Neural cell (in vitro differentiated cells): ENCODE measurements at regions not wholly inside any gene's neighbourhood (a gene's known extent, or its start where the extent isn't known, plus 50 kb on each side); places are given as distances from the start of the nearest gene placed in this dataset.

ENCODE experiments used
- H2AFZ ChIP-seq: fragments of 200-600, 300-800 bp; sonication (generic), shearing (Covaris generic); 2 replicates; pipeline ENCODE4 v1.6.0; 2014; ENCODE audit warnings: low read depth, mild to moderate bottlenecking, antibody characterized with exemption, low read length, moderate library complexity
- H3F3A ChIP-seq: fragments of 200-600 bp; shearing (Covaris generic); 2 replicates; pipeline ENCODE4 v1.6.1; 2016; ENCODE audit warnings: mild to moderate bottlenecking, moderate library complexity, mixed read lengths, antibody characterized with exemption, low read length; ENCODE audit not compliant: insufficient read depth, poor library complexity, severe bottlenecking
- H3K27ac ChIP-seq: fragments of 200-600, 300-800 bp; sonication (generic), shearing (Covaris generic); 2 replicates; pipeline ENCODE4 v1.5.1; 2014; ENCODE audit warnings: mild to moderate bottlenecking, low read length, moderate library complexity
- H3K27me3 ChIP-seq: fragments of 300-800, 200-600 bp; sonication (generic), shearing (Covaris generic); 2 replicates; pipeline ENCODE4 v1.6.0; 2014; ENCODE audit warnings: mild to moderate bottlenecking, low read depth, low read length, moderate library complexity; ENCODE audit not compliant: insufficient read depth
- H3K36me3 ChIP-seq: fragments of 300-800, 200-600 bp; sonication (generic), shearing (Covaris generic); 2 replicates; pipeline ENCODE4 v1.5.1; 2014; ENCODE audit warnings: mild to moderate bottlenecking, antibody characterized with exemption, low read length, moderate library complexity; ENCODE audit not compliant: insufficient read depth
- H3K4me2 ChIP-seq: fragments of 300-800, 200-600 bp; sonication (generic), shearing (Covaris generic); 2 replicates; pipeline ENCODE4 v1.6.0; 2014; ENCODE audit warnings: mild to moderate bottlenecking, low read length
- H3K4me3 ChIP-seq: fragments of 300-800, 200-600 bp; sonication (generic), shearing (Covaris generic); 2 replicates; pipeline ENCODE4 v1.5.1; 2014; ENCODE audit warnings: mild to moderate bottlenecking, low read length, moderate library complexity
- H3K79me2 ChIP-seq: fragments of 200-600 bp; shearing (Covaris generic); replicated peaks from 2 replicates; pipeline ENCODE4 v1.6.0; 2014; ENCODE audit warnings: mild to moderate bottlenecking, low read length, moderate library complexity; ENCODE audit not compliant: insufficient read depth
- H3K9ac ChIP-seq: fragments of 300-800, 200-600 bp; sonication (generic), shearing (Covaris generic); 2 replicates; pipeline ENCODE4 v1.6.1; 2016; ENCODE audit warnings: mild to moderate bottlenecking, low read length, mixed read lengths
- H3K9me2 ChIP-seq: fragments of 200-600 bp; shearing (Covaris generic); 2 replicates; pipeline ENCODE4 v1.6.1; 2016; ENCODE audit warnings: mild to moderate bottlenecking, low read length, mixed read lengths; ENCODE audit not compliant: insufficient read depth
- H3K9me3 ChIP-seq: fragments of 200-600, 300-800 bp; sonication (generic), shearing (Covaris generic); 2 replicates; pipeline ENCODE4 v1.6.1; 2016; ENCODE audit warnings: mild to moderate bottlenecking, mixed run types, low read length, moderate library complexity, mixed read lengths
- H4K20me1 ChIP-seq: fragments of 200-600 bp; shearing (Covaris generic); 2 replicates; pipeline ENCODE4 v1.6.1; 2016; ENCODE audit warnings: mild to moderate bottlenecking, mixed run types; ENCODE audit not compliant: insufficient read depth
- CTCF ChIP-seq: fragments of 450-650 bp; IDR thresholded peaks from 2 replicates; pipeline ENCODE4 v1.5.1; 2014; ENCODE audit warnings: antibody characterized with exemption, mild to moderate bottlenecking, moderate library complexity; ENCODE audit not compliant: poor library complexity, severe bottlenecking
- EP300 ChIP-seq: fragments of 450-650 bp; conservative IDR thresholded peaks from 2 replicates; pipeline ENCODE4 v1.6.1; 2014; ENCODE audit warnings: antibody characterized with exemption, mild to moderate bottlenecking, moderate library complexity; ENCODE audit not compliant: poor library complexity, severe bottlenecking
- EZH2 ChIP-seq: fragments of 200-600, 300-800 bp; shearing (Covaris generic), sonication (generic); IDR thresholded peaks from 2 replicates; pipeline ENCODE4 v1.6.1; 2014; ENCODE audit warnings: antibody characterized with exemption, low read length, borderline replicate concordance, mild to moderate bottlenecking; ENCODE audit not compliant: insufficient read depth, poor library complexity, severe bottlenecking
- MXI1 ChIP-seq: fragments of 450-650 bp; conservative IDR thresholded peaks from 2 replicates; pipeline ENCODE4 v1.6.1; 2014; ENCODE audit warnings: antibody characterized with exemption, mild to moderate bottlenecking; ENCODE audit not compliant: poor library complexity, severe bottlenecking
- POLR2AphosphoS5 ChIP-seq: IDR thresholded peaks from 2 replicates; pipeline ENCODE4 v1.6.1; 2012
- RAD21 ChIP-seq: fragments of 450-650 bp; conservative IDR thresholded peaks from 2 replicates; pipeline ENCODE4 v1.6.1; 2014; ENCODE audit warnings: antibody characterized with exemption, mild to moderate bottlenecking, moderate library complexity
- REST ChIP-seq: IDR thresholded peaks from 2 replicates; pipeline ENCODE4 v1.6.1; 2012; ENCODE audit warnings: borderline replicate concordance
- SMC3 ChIP-seq: fragments of 450-650 bp; conservative IDR thresholded peaks from 2 replicates; pipeline ENCODE4 v1.6.1; 2014; ENCODE audit warnings: antibody characterized with exemption, mild to moderate bottlenecking, moderate library complexity; ENCODE audit not compliant: poor library complexity
- TAF1 ChIP-seq: IDR thresholded peaks from 2 replicates; pipeline ENCODE4 v1.6.1; 2012; ENCODE audit warnings: low read depth

GRCh38 chr16:22627043-22627442 is 116.4 kb downstream of the NPIPB5 start:
- Histone ChIP-seq H3K4me3 (no peak overlapping the region), H2AFZ (no peak overlapping the region)

GRCh38 chr16:22628994-22629393 is 118.3 kb downstream of the NPIPB5 start:
- no peaks in the 10 kb centered on the region for H3K9me2 ChIP-seq
- H3K27ac ChIP-seq, result no peak overlapping the region
- no peaks in the 10 kb centered on the region for H3K79me2 ChIP-seq
- no peak overlapping the region for H2AFZ ChIP-seq
- H3K9me3 ChIP-seq, result no peaks in the 10 kb centered on the region
- no peaks in the 10 kb centered on the region for H3F3A ChIP-seq
- H3K36me3 ChIP-seq, result no peaks in the 10 kb centered on the region
- H3K4me2 ChIP-seq, result no peak overlapping the region
- H3K27me3 ChIP-seq, result no peaks in the 10 kb centered on the region
- TF ChIP-seq MXI1, result no peak
- no peak for TF ChIP-seq SMC3
- no peak for TF ChIP-seq REST
- no peak for TF ChIP-seq POLR2AphosphoS5
- TF ChIP-seq EZH2, result no peak
- no peak for TF ChIP-seq EP300
- no peak for TF ChIP-seq CTCF
- TF ChIP-seq TAF1, result no peak
- no peak for TF ChIP-seq RAD21
- H4K20me1 ChIP-seq, result no peaks in the 10 kb centered on the region
- H3K4me3 ChIP-seq, result no peak overlapping the region
- H3K9ac ChIP-seq, result no peak overlapping the region

More at GRCh38 chr16:22627043-22627442, 116.4 kb downstream of the NPIPB5 start:
- H3K79me2 ChIP-seq, result no peaks in the 10 kb centered on the region
- no peak overlapping the region for H3K4me2 ChIP-seq
- no peaks in the 10 kb centered on the region for H3K9me2 ChIP-seq
- no peak overlapping the region for H3K9ac ChIP-seq
- no peak overlapping the region for H3K27ac ChIP-seq
- no peaks in the 10 kb centered on the region for H3K36me3 ChIP-seq
- H3F3A ChIP-seq, result no peaks in the 10 kb centered on the region
- TF ChIP-seq EZH2, result no peak
- TF ChIP-seq MXI1, result no peak
- no peak for TF ChIP-seq SMC3
- no peaks in the 10 kb centered on the region for H3K27me3 ChIP-seq
- H4K20me1 ChIP-seq, result no peaks in the 10 kb centered on the region
- no peaks in the 10 kb centered on the region for H3K9me3 ChIP-seq

GRCh38 chr16:22630242-22630641 is 119.6 kb downstream of the NPIPB5 start:
- H3K4me2 ChIP-seq, result no peak overlapping the region
- H3F3A ChIP-seq, result no peaks in the 10 kb centered on the region
- no peak for TF ChIP-seq POLR2AphosphoS5
- no peak for TF ChIP-seq SMC3
- TF ChIP-seq TAF1, result no peak
- no peak for TF ChIP-seq RAD21
- no peak for TF ChIP-seq CTCF
- H3K9me3 ChIP-seq, result no peaks in the 10 kb centered on the region
- H2AFZ ChIP-seq, result no peak overlapping the region
- no peak overlapping the region for H3K27ac ChIP-seq
- no peaks in the 10 kb centered on the region for H3K9me2 ChIP-seq
- H3K4me3 ChIP-seq, result no peak overlapping the region
- H3K27me3 ChIP-seq, result no peaks in the 10 kb centered on the region
- H3K36me3 ChIP-seq, result no peaks in the 10 kb centered on the region
- H4K20me1 ChIP-seq, result no peaks in the 10 kb centered on the region
- H3K9ac ChIP-seq, result no peak overlapping the region
- no peaks in the 10 kb centered on the region for H3K79me2 ChIP-seq
